SK-N-SH (cell line): ENCODE measurements at regions not wholly inside any gene's neighbourhood (a gene's known extent, or its start where the extent isn't known, plus 50 kb on each side); places are given as distances from the start of the nearest gene placed in this dataset.

ENCODE experiments used
- CTCF ChIP-seq: fragments of 200-600 bp; sonication (generic); IDR thresholded peaks from 2 replicates; pipeline ENCODE4 v1.6.1; 2017; ENCODE audit warnings: antibody characterized with exemption, mild to moderate bottlenecking, moderate library complexity
- FOXM1 ChIP-seq: IDR thresholded peaks from 2 replicates; pipeline ENCODE4 v1.4.0; 2012; ENCODE audit warnings: low read depth, mild to moderate bottlenecking
- PBX3 ChIP-seq: IDR thresholded peaks from 2 replicates; pipeline ENCODE4; 2012
- POLR2AphosphoS5 ChIP-seq: IDR thresholded peaks from 2 replicates; pipeline ENCODE4 v1.6.1; 2012; ENCODE audit warnings: low read depth, low read length
- USF1 ChIP-seq: IDR thresholded peaks from 2 replicates; pipeline ENCODE4 v1.4.0; 2012; ENCODE audit warnings: low read depth, borderline replicate concordance

GRCh38 chr12:66976526-66976925 lies 292.6 kb upstream of the CAND1 start:
- no peak for TF ChIP-seq CTCF
- TF ChIP-seq PBX3, result no peak
- TF ChIP-seq USF1, result no peak
- TF ChIP-seq FOXM1, result no peak
- no peak for TF ChIP-seq POLR2AphosphoS5
